K562 (cell line): ENCODE measurements at regions not wholly inside any gene's neighbourhood (a gene's known extent, or its start where the extent isn't known, plus 50 kb on each side); places are given as distances from the start of the nearest gene placed in this dataset.

Source experiments
- ADNP ChIP-seq: fragments of 200-800 bp; sonication (Bioruptor generic); IDR thresholded peaks from 2 replicates; pipeline ENCODE4 v1.6.1; 2016; ENCODE audit warnings: missing genetic modification characterization, missing compliant biosample characterization
- CBFA2T2 ChIP-seq: fragments of 450-650 bp; conservative IDR thresholded peaks from 2 replicates; pipeline ENCODE4 v1.6.1; 2017; ENCODE audit warnings: mild to moderate bottlenecking
- MED1 ChIP-seq: sonication (generic); formaldehyde crosslinking; IDR thresholded peaks from 2 replicates; pipeline ENCODE4 v1.8.1; 2023; ENCODE audit warnings: missing genetic modification reagents, borderline replicate concordance
- ZNF184 ChIP-seq: sonication (generic); formaldehyde crosslinking; IDR thresholded peaks from 2 replicates; pipeline ENCODE4 v1.5.0; 2020; ENCODE audit warnings: missing genetic modification reagents
- TF ChIP-seq, protein P1 (sequence below): fragments of 250-450 bp; sonication (Bioruptor Pico); IDR thresholded peaks from 2 replicates; pipeline ENCODE4 v1.4.0; 2020; ENCODE audit warnings: mild to moderate bottlenecking
- TF ChIP-seq, protein P2 (sequence below): fragments of 450-650 bp; IDR thresholded peaks from 2 replicates; pipeline ENCODE4 v1.6.1; 2016
- TF ChIP-seq, protein P3 (sequence below): sonication (generic); formaldehyde crosslinking; IDR thresholded peaks from 2 replicates; pipeline ENCODE4 v1.8.1; 2023; ENCODE audit warnings: mild to moderate bottlenecking, missing genetic modification reagents
- TF ChIP-seq, protein P4 (sequence below): fragments of 250-450 bp; sonication (Bioruptor Pico); IDR thresholded peaks from 2 replicates; pipeline ENCODE4 v1.5.1; 2021; ENCODE audit warnings: mild to moderate bottlenecking

GRCh38 chr18:44039216-44039615 lies 641.5 kb upstream of the SETBP1 start (continued):
- TF ChIP-seq, protein P1, sequence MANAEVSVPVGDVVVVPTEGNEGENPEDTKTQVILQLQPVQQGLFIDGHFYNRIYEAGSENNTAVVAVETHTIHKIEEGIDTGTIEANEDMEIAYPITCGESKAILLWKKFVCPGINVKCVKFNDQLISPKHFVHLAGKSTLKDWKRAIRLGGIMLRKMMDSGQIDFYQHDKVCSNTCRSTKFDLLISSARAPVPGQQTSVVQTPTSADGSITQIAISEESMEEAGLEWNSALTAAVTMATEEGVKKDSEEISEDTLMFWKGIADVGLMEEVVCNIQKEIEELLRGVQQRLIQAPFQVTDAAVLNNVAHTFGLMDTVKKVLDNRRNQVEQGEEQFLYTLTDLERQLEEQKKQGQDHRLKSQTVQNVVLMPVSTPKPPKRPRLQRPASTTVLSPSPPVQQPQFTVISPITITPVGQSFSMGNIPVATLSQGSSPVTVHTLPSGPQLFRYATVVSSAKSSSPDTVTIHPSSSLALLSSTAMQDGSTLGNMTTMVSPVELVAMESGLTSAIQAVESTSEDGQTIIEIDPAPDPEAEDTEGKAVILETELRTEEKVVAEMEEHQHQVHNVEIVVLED, result no peak
- TF ChIP-seq CBFA2T2 (no peak), MED1 (CRISPR knock-in tag) (no peak), ADNP (tag) (no peak), ZNF184 (CRISPR knock-in tag) (no peak)
- TF ChIP-seq, protein P2, sequence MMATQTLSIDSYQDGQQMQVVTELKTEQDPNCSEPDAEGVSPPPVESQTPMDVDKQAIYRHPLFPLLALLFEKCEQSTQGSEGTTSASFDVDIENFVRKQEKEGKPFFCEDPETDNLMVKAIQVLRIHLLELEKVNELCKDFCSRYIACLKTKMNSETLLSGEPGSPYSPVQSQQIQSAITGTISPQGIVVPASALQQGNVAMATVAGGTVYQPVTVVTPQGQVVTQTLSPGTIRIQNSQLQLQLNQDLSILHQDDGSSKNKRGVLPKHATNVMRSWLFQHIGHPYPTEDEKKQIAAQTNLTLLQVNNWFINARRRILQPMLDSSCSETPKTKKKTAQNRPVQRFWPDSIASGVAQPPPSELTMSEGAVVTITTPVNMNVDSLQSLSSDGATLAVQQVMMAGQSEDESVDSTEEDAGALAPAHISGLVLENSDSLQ, result no peak
- TF ChIP-seq, protein P3, sequence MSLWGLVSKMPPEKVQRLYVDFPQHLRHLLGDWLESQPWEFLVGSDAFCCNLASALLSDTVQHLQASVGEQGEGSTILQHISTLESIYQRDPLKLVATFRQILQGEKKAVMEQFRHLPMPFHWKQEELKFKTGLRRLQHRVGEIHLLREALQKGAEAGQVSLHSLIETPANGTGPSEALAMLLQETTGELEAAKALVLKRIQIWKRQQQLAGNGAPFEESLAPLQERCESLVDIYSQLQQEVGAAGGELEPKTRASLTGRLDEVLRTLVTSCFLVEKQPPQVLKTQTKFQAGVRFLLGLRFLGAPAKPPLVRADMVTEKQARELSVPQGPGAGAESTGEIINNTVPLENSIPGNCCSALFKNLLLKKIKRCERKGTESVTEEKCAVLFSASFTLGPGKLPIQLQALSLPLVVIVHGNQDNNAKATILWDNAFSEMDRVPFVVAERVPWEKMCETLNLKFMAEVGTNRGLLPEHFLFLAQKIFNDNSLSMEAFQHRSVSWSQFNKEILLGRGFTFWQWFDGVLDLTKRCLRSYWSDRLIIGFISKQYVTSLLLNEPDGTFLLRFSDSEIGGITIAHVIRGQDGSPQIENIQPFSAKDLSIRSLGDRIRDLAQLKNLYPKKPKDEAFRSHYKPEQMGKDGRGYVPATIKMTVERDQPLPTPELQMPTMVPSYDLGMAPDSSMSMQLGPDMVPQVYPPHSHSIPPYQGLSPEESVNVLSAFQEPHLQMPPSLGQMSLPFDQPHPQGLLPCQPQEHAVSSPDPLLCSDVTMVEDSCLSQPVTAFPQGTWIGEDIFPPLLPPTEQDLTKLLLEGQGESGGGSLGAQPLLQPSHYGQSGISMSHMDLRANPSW (CRISPR knock-in tag), result no peak
- TF ChIP-seq, protein P4, sequence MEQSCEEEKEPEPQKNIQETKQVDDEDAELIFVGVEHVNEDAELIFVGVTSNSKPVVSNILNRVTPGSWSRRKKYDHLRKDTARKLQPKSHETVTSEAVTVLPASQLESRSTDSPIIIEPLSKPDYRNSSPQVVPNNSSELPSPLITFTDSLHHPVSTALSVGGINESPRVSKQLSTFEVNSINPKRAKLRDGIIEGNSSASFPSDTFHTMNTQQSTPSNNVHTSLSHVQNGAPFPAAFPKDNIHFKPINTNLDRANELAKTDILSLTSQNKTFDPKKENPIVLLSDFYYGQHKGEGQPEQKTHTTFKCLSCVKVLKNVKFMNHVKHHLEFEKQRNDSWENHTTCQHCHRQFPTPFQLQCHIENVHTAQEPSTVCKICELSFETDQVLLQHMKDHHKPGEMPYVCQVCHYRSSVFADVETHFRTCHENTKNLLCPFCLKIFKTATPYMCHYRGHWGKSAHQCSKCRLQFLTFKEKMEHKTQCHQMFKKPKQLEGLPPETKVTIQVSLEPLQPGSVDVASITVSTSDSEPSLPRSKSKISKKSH, result no peak
